GM10266 (cell line): ENCODE measurements at regions not wholly inside any gene's neighbourhood (a gene's known extent, or its start where the extent isn't known, plus 50 kb on each side); places are given as distances from the start of the nearest gene placed in this dataset.

Experiments used
- DNase-seq: peaks from one replicate; pipeline ENCODE4 v3.0.0; 2012; ENCODE audit errors: extremely low spot score
- TF ChIP-seq, protein P1 (sequence below): IDR thresholded peaks from 2 replicates; pipeline ENCODE4 v1.5.1; 2012; ENCODE audit warnings: mild to moderate bottlenecking, low read depth; ENCODE audit not compliant: control insufficient read depth, insufficient read depth; ENCODE audit errors: missing control alignments

DNA sequence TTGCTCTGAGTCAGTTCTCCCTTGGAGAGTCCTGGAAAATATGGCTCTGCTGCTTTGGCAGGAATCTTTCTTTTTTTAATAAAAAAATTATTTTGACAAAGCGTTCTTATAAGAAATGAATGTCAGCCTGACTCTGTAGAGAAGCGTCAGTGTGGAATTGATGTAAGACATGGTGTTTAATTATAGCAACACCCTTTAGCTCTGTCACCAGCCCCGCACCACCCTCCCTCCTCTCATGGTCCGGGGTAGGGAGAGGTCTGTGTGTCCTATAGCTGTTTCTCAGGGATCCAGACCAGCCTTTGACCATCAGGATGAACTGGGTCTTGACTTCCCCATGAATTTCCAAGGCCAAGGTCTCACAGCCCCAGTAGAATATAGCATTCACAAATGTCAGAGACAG lies 120.6 kb downstream of the CHST1 start:
- TF ChIP-seq, protein P1, sequence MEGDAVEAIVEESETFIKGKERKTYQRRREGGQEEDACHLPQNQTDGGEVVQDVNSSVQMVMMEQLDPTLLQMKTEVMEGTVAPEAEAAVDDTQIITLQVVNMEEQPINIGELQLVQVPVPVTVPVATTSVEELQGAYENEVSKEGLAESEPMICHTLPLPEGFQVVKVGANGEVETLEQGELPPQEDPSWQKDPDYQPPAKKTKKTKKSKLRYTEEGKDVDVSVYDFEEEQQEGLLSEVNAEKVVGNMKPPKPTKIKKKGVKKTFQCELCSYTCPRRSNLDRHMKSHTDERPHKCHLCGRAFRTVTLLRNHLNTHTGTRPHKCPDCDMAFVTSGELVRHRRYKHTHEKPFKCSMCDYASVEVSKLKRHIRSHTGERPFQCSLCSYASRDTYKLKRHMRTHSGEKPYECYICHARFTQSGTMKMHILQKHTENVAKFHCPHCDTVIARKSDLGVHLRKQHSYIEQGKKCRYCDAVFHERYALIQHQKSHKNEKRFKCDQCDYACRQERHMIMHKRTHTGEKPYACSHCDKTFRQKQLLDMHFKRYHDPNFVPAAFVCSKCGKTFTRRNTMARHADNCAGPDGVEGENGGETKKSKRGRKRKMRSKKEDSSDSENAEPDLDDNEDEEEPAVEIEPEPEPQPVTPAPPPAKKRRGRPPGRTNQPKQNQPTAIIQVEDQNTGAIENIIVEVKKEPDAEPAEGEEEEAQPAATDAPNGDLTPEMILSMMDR = no peak
- DNase-seq = no peak

DNA sequence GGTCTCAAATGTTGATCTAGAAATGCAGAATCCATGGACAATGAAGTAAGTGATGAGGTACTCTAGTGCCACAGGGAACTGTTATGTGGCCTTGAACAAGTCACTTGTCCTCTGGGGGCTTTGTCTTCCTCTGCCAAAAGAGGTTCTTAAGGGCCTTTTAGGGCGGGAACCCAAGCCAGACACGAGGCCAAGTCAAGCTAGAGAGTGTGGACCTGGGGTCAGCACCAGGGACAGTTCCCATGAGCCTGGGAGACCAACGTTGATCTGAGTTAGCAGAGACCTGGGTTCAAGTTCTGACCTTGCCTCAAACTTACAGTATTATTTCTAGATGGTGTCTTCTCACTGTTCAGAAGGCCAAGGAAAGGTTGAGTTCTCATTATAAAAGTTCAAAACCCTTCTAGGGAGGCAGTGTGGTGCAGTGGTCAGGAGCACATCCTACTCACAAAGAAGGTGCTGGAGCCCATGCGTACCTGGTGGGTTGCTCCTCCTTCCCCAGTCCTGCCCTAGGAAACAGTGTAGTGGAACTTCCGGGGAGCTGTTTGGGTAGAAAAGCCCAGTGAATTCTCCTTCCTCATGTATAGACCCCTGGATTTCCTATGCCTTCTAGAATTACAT lies 121.5 kb downstream of the CHST1 start:
- TF ChIP-seq, protein P1 = no peak
- no peak for DNase-seq

DNA sequence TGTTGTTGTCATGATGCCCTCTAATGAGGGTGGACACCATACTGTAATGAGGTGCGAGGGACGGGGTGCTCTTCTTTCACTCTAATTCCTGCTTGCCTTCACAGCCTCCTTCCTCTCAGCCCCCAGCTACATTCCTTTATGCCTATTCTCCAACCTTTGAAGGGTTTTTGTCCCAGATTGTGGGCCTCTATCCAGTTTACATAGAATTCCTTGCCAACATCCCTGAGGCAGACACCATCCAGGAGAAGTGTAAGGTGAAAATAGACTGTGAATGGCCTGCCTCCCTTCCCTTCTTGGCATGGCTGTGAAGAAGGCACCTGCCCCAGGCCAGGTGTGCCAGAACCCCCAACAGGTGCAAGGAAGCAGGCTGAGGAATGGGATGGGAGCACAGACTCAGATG lies 122.3 kb downstream of the CHST1 start:
- TF ChIP-seq, protein P1 = no peak

DNA sequence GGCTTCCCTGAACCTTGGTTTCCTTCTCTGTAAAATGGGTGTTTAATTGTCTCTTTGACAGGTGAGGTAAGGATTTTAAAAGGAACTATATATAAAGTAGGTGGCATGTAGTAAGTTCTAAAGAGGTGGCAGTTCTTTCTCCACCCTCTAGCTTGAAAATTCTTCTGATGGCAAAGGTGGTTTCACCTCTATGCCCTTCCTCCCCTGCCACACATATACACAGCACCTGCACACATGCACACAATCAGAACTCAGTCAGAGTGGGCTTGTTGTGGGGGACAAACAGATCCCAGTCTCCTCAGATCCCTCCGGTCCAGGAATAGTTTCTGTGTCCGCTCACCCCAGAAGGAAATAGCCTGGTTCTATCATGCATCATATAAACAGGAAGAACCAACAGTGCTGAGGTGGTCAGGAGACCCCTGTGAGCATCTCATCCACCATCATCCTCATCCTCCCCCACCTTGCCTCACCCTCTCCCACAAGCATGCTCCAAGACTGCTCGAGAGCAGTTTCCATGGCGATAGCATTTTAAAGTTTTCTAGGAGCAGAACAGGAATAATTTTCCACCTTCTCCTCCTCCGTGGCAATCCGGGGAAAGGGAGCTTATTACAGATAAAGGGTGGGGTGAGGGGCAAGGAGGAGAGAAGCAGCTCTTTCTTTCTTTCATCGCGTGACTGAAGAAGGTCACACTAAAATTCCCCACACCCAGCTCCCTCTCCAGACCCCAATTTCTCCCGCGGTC lies 123.6 kb downstream of the CHST1 start:
- TF ChIP-seq, protein P1 = no peak
- no peak for DNase-seq

More for the DNA sequence above, 122.3 kb downstream of the CHST1 start:
- no peak for DNase-seq

DNA sequence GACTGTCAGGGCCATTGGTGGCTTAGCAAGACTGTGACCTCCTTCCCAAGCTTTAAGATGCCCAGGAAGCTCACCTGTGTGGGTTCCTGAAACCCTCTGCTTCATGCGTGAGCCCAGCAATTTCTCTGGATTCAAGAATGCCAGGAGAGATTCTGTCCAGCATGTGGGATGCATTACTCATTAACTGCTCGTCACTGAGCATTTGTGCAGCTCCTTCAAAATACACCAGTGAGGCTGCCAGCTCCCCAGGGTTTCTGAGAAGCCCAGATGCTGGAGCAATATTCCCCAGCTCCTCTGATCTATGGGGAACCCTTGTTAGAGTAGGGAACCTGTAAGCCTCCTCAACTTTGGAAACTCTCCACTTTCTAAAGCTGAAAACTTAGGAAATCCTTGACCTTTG lies 126.5 kb downstream of the CHST1 start:
- TF ChIP-seq, protein P1 = no peak
- DNase-seq = no peak

DNA sequence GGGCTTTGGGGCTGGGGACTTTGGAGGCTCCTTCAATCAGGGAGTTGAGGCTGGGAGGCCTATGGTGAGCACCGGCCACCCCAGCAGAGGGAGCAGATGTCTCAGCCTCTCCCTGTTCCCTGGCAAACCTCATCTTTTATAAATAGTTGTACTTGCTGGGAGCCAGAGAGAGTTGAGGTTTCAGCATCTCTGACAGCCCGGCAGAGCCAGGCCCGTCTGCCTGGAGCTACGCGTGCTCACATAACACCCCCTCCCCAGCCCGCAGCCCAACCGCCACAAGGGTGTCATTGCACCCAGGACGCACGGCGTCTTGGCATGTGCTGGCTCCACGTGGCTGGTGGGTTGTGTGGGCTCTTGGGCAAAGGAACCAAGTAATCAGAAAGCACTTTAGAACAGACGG lies 127.1 kb downstream of the CHST1 start:
- TF ChIP-seq, protein P1 = no peak
- DNase-seq = no peak

DNA sequence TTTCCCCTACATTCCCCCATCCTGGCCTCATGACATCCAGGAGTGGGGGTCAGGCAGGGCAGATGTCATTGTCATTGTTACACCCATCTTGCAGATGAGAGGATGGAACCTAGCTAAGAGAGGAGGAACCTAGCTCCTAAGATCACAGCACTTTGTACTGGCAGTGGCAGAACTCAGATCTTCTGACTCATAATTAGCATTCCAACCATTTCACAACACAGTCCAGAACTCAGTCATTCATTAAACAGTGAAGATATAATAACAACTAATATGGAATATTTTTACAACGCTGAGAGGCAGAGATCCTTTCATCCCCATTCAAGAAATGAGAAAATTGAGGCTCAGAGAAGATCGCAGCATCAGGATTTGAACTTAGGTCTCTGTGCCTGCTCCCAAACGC lies 127.8 kb downstream of the CHST1 start:
- TF ChIP-seq, protein P1 = no peak
- no peak for DNase-seq
